ENCODE measurements at regions not wholly inside any gene's neighbourhood (a gene's known extent, or its start where the extent isn't known, plus 50 kb on each side); places are given as distances from the start of the nearest gene placed in this dataset.

DNA sequence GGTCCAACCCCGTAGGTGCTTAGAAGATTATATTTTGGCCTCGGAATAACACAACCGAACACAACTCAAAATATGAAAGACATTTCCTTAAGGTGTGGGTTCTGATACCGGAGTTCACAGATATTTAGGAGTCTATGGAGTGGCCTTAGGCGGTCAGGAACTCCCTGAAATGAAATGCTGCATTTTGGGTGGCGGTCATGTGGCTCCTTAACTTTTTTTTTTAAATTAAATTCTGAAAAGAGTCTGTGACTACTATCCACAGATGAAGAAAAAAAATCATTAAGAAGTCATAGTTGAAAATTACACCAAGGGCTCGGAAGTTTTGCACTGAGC, 290.9 kb upstream of the NFE2L3 start:
- ATAC-seq (no peak), DNase-seq (ENCODE audit: low spot score in 2 of 2) (no peak)
- peaks cover 15% of the 10 kb centered on the region for H3K4me1 Mint-ChIP-seq
- peaks cover 10% of the 10 kb centered on the region for H3K9me3 Mint-ChIP-seq
- H3K36me3 Mint-ChIP-seq, result peaks cover 31% of the 10 kb centered on the region
- H3K27ac Mint-ChIP-seq, result no peak overlapping the region
- peak overlapping the region; percentile 66 for H3K4me3 Mint-ChIP-seq

DNA sequence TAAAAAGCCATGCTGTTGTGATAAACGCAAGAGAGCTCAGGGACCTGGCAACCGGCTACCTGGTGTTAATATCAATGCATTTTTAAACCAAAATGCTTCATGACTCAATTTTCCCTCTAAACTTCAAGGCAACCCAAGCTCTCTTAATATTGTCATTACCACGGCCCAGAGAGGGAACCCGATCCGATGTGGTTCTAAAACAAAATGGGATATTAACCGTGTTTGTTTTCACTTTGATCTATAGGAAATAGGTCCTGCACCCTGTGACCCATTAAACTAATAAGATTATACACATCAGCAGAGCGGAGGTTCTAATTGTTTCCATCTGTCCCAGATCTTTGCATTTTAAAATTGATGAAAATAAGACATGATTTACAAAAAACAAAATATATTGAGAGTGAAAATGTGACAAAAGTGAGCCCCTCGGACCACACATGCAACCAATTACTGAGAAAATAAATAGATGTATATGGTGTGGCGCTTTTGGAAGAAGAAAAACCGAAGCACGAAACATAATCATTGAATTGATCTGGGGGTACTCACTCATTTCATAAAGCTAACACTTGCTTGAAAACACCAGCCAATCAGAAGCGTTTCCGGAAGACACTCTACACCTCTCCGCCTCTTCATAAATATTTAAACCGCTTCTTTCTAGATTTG, 290.3 kb upstream of the NFE2L3 start:
- peaks cover 15% of the 10 kb centered on the region for H3K4me1 Mint-ChIP-seq
- H3K9me3 Mint-ChIP-seq, result peaks cover 10% of the 10 kb centered on the region
- ATAC-seq, result no peak
- peak overlapping the region; percentile 66 for H3K4me3 Mint-ChIP-seq
- peaks cover 31% of the 10 kb centered on the region for H3K36me3 Mint-ChIP-seq
- peak overlapping the region; percentile 40 for H3K27ac Mint-ChIP-seq
- DNase-seq (ENCODE audit: low spot score in 2 of 2), result no peak

DNA sequence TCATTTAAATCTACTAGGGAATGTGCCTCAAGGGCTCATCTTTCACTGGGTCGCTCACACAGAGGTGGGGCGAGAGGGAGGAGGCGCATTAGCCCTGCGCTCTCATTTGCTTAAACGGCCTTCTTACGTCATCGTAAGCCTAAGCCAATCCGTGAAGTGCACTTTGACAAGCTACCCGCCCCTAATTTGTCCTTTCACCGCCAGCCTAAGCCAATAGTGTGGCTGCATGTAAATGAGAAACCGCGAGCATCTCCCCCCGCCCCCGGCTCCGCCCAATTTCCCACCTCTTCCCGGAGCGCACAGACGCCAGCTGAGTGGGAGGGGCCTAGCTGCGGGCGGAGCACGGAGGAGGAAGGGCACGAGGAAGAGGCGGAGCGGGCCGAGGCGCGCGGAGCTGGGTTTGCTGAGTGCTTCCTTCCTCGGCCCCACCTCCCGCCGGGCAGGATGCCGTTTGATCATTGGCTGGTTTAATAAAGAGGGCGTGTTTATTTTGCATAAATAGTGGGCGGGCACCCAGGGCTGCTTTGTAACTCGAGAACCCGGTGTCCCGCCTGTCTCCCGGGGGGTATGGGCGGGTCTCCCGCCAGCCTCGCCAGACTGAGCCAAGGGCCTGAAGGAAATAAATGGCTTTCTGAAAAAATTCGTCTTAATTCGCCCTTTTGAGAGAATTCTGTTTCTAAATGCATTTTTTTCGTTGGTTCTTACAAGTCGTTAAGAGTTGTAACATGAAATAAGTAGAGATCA, 289.6 kb upstream of the NFE2L3 start:
- peaks cover 10% of the 10 kb centered on the region for H3K9me3 Mint-ChIP-seq
- DNase-seq (ENCODE audit: low spot score in 2 of 2), result peak; percentile 69 to 95
- peak; percentile 95 for ATAC-seq
- peak overlapping the region; percentile 66 for H3K4me3 Mint-ChIP-seq
- H3K27ac Mint-ChIP-seq, result peak overlapping the region; percentile 40
- peaks cover 31% of the 10 kb centered on the region for H3K36me3 Mint-ChIP-seq
- H3K4me1 Mint-ChIP-seq, result peaks cover 15% of the 10 kb centered on the region

DNA sequence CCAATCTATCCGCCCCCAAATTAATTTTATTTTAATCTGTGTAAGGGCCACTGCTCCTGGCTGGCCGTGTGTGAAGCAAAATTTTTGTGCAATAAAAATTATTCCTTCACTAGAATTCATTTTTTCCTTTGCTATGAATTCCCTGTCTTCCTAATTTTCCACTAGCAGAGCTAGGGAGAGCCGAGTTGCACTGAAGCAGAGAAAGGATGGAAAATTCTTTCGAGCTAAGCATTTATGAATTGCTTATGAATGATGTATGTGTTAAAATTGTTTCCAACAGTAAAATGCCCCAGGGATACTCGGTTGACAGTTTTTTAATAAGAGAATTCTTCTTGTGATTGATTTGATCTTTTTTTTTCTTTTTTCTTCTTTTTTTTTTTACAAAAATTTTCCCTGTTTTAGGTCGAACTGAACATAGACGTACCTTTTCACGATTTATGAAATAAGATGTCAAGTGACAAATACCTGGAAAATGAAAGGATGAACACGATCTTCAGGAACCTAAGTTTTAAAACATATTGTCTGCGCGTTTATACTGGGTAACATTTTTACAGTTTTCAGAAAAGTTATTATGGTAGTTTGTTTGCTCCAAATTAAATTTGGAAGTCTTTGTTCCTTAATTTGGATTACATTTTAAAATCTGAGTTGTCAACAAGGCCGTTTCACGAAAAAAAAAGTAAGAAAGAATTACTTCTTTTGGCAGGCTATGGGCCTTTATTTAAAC, 288.8 kb upstream of the NFE2L3 start:
- no peak overlapping the region for H3K27ac Mint-ChIP-seq
- peaks cover 10% of the 10 kb centered on the region for H3K9me3 Mint-ChIP-seq
- ATAC-seq (no peak), DNase-seq (ENCODE audit: low spot score in 2 of 2) (no peak)
- peak overlapping the region; percentile 66 for H3K4me3 Mint-ChIP-seq
- H3K36me3 Mint-ChIP-seq, result peaks cover 31% of the 10 kb centered on the region
- H3K4me1 Mint-ChIP-seq, result peaks cover 15% of the 10 kb centered on the region

DNA sequence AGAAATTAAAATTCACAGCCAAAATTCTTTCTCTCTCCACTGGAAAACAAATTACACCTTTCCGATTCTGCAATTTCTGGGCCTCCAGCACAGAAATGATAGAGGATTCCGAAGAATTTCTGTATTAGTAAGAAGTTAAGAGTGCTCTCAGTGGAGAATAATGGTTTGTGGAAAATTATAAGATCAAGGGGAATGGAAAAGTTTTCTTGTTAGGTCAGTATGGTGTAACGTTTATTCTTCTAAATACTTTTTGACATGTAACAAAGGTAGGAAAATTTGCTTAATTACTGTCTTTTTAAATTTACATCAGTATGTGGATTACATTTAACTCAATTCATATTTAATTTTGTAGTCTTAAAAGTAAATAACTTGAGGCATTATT, 288.3 kb upstream of the NFE2L3 start:
- DNase-seq (ENCODE audit: low spot score in 2 of 2) (no peak), ATAC-seq (no peak)
- Mint-ChIP-seq H3K9me3 (peaks cover 10% of the 10 kb centered on the region), H3K27ac (no peak overlapping the region), H3K4me1 (peaks cover 15% of the 10 kb centered on the region), H3K4me3 (no peak overlapping the region), H3K36me3 (peaks cover 31% of the 10 kb centered on the region)

DNA sequence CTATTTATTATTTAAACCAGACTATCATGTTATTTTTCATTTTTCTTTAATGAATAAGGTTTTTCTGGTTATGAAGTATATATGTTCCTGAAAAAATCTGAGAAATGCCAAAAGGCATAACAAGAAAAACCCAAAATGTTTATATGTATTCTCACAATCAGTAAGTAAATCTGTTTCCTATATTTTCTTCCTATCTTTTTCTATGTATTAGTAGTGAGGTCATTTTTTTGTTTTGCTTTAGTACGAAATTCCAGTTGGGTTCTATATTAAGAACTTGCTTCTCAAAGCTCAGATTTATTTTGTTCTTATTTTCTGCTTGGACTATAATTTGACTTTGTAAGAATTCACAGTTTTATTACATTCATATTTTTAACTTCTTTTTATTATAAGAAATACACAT, 287.5 kb upstream of the NFE2L3 start:
- Mint-ChIP-seq H3K36me3 (peaks cover 28% of the 10 kb centered on the region), H3K4me3 (no peak overlapping the region), H3K4me1 (peaks cover 15% of the 10 kb centered on the region), H3K27ac (no peak overlapping the region), H3K9me3 (peaks cover 9% of the 10 kb centered on the region)
- ATAC-seq, result no peak
- no peak for DNase-seq (ENCODE audit: low spot score in 2 of 2)

DNA sequence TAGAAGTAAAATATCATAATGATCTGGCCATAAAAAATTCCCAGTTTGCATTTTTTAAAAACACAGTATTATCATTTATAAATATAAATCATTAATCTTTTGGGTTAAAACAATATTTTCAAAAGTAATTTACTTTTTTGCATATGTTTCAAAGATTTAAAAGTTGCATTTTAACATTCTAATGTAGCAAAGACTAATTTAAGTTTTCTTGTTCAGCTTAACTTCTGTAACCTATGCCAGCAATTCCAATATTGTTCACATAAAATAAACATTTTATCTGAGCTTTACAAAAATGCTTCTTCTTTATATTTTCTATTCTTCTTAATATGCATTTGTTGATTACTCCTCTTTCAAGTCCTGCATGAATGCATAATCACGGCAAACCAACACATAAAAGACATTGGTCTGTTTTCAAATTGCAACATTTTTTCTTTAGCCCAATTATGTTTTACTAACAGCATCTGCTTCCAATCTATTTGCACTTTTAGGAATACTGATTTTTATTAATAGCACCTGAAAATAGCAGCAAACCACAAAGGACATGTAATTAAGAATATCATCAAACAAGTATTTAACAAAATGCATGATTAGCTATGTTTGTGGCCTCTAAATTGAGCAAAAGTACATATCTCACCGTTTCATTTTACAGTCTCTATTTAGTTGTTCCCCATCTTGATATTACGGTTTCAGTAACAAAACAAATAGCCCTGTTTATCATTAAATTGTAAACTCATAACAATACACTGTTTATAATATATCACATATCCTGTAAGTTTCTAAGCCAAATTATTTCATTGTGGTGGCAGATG, 286.9 kb upstream of the NFE2L3 start:
- peaks cover 6% of the 10 kb centered on the region for H3K9me3 Mint-ChIP-seq
- H3K4me3 Mint-ChIP-seq, result no peak overlapping the region
- H3K36me3 Mint-ChIP-seq, result peaks cover 21% of the 10 kb centered on the region
- no peak overlapping the region for H3K27ac Mint-ChIP-seq
- DNase-seq (ENCODE audit: low spot score in 2 of 2) (no peak), ATAC-seq (no peak)
- peaks cover 15% of the 10 kb centered on the region for H3K4me1 Mint-ChIP-seq

DNA sequence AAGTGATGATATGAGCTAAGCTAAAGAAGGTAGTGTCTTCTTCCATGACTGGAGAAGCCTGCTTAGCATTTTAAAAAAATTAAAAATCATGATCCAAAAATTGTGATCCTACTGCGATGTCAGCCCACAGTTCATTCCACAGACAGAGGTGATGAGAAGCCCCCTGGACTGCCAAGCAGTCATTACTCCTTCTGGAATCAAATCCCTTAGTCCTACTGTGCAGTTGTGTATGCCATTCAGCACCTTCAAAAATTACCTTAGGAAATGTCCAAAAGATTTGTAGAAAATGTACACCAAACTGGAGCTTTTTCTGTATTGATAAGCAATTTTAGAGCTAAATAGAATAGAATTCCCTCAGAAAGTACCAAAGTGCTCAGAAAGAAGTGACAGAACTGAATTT, 283.5 kb upstream of the NFE2L3 start:
- no peak overlapping the region for H3K27ac Mint-ChIP-seq
- DNase-seq (ENCODE audit: low spot score in 2 of 2) (no peak), ATAC-seq (no peak)
- no peaks in the 10 kb centered on the region for H3K4me1 Mint-ChIP-seq
- H3K9me3 Mint-ChIP-seq, result no peaks in the 10 kb centered on the region
- peaks cover 4% of the 10 kb centered on the region for H3K36me3 Mint-ChIP-seq
- no peak overlapping the region for H3K4me3 Mint-ChIP-seq

DNA sequence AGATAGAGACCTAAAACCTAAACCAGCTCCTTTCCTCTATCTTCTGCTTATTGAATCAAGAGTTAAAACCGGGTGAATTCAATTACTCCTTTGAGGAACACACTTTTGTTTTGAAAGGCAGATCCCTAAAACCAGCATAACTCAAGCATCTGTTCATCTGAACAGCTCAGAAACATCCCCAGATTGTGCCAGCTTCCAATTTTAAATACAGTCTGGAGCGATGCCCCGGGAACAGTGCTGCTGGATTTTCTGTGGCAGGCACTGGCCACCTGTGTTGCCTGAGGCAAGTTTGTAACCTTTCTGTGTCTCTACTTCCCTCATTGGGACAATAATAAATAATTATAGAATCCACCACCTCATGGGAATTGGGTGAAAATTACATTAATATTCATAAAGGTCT, 281.4 kb upstream of the NFE2L3 start:
- H3K4me1 Mint-ChIP-seq, result no peaks in the 10 kb centered on the region
- H3K36me3 Mint-ChIP-seq, result no peaks in the 10 kb centered on the region
- DNase-seq (ENCODE audit: low spot score in 2 of 2), result no peak
- no peaks in the 10 kb centered on the region for H3K9me3 Mint-ChIP-seq
- no peak overlapping the region for H3K4me3 Mint-ChIP-seq
- no peak for ATAC-seq
- no peak overlapping the region for H3K27ac Mint-ChIP-seq

DNA sequence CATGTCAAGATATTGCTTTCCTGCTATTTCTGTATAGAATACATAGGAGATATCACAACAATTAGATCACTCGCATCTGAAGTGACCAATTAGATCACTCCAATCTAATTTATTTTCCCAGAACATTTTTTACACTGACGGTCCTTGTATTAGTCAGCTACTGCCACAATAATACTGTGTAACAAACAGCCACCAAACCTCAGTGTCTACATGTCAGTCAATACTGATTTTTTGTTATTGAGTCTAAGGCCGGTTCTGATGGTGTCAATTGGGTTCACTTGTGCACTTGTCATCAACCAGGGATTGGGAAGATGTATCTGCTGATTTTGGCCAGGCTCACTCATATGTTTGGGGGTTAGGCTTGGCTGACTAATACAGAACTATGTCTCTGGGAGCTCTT, 275.9 kb upstream of the NFE2L3 start:
- DNase-seq (ENCODE audit: low spot score in 2 of 2) (no peak), ATAC-seq (no peak)
- H3K4me1 Mint-ChIP-seq, result no peaks in the 10 kb centered on the region
- H3K9me3 Mint-ChIP-seq, result no peaks in the 10 kb centered on the region
- no peak overlapping the region for H3K4me3 Mint-ChIP-seq
- H3K27ac Mint-ChIP-seq, result no peak overlapping the region
- no peaks in the 10 kb centered on the region for H3K36me3 Mint-ChIP-seq

DNA sequence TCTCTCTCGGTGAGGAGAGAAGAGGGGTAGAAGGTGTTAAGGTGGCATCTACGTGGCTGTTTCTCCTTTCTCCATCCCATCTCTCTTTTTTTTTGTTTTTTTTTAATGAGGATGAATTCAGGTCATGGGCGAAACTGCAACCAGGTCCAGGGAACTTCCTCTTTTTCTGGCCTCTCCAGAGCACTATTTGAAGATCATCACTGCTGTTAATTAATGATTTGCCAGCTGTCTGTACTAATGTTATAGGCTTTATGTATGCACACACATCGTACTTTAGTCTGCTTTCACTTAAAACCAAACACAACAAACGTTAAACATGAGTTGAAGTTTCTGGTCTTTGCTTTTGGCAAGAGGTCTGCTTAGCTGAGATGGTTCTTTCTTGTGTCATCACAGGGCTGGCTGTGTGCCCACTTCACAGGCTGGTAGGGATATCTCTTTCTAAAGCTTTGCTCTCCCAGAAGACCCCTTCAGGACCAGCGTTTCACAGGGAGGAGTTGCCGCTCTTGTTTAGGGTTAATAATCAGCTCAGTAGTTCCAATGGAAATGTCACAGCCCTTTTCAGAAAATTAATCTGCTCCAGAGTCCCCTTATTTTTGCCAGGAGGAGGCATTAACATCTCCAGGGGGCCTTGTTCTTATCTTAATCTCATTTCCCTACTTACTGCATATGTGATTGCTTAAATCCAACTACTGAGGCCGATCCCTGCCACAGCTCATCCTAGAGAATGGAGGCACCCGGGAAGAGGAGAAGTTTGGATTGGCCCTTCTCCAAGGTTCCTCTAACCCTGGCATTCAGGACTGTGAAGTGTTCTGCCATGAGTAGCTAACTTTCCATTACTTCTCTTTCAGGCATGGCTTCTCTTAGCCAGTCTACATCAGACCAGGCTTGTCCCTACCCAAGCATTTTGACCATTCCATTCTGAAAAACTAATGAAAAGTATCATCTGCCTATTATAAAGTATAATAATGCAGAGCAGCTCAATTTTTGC, 273.9 kb upstream of the NFE2L3 start:
- no peak for DNase-seq (ENCODE audit: low spot score in 2 of 2)
- no peaks in the 10 kb centered on the region for H3K36me3 Mint-ChIP-seq
- no peaks in the 10 kb centered on the region for H3K9me3 Mint-ChIP-seq
- no peak for ATAC-seq
- no peaks in the 10 kb centered on the region for H3K4me1 Mint-ChIP-seq
- no peak overlapping the region for H3K4me3 Mint-ChIP-seq
- H3K27ac Mint-ChIP-seq, result no peak overlapping the region

DNA sequence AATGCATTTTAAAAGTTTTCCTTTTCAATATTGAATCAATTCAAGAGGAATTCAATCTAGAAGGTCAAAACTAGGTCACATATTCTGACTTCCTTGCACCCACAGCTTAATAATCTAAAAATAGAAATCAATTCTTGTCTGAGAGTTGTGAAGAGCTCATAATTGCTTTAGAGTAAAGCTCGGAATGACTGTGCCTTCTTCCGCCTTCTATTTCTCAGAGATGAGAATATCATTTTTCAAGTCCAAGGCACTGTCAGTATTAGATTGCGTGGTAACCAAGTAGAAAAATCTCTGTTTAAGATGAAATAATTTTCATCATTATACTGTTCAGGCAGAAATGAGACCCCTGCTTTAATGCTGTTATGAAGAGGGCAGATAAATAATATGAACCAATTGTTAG, 272.2 kb upstream of the NFE2L3 start:
- H3K4me3 Mint-ChIP-seq, result no peak overlapping the region
- DNase-seq (ENCODE audit: low spot score in 2 of 2), result no peak
- no peaks in the 10 kb centered on the region for H3K9me3 Mint-ChIP-seq
- no peaks in the 10 kb centered on the region for H3K36me3 Mint-ChIP-seq
- H3K27ac Mint-ChIP-seq, result no peak overlapping the region
- no peaks in the 10 kb centered on the region for H3K4me1 Mint-ChIP-seq
- ATAC-seq, result no peak

DNA sequence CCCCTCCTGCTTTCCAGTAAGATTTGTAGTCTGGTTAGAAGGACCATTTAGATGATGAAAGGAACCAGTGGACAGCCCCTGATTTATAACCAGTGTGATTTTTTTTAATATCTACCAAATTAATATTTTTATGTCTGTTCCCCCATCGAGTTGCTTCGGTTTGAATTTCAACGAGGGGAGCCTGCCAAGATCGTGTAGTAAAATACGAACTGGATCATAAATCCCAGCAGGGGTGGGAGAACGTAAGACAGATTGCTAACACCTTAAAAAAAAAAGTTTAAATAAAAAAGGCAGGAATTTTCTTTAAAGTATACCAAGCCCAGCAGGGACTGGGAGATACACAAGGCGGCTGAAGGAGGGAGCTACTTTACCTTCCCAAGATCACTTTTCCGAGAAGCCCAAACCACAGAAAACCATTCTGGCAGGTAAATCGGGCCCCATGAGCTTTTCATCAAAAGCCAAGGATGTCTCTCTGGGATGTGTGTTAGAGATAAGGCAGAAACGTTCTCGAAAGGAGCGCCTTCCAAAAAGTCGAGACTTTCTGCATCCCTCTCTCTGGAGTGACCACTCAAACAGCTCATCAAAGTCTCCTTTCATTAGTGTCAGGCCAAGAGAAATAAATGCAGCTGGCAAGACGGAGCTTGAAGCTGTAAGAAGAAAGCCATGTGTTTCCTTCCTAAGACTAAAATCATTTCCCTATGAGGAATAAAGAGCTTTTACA, 270.5 kb upstream of the NFE2L3 start:
- no peak for ATAC-seq
- no peak for DNase-seq (ENCODE audit: low spot score in 2 of 2)
- H3K4me3 Mint-ChIP-seq, result no peak overlapping the region
- no peaks in the 10 kb centered on the region for H3K9me3 Mint-ChIP-seq
- H3K4me1 Mint-ChIP-seq, result no peaks in the 10 kb centered on the region
- H3K27ac Mint-ChIP-seq, result no peak overlapping the region
- H3K36me3 Mint-ChIP-seq, result no peaks in the 10 kb centered on the region
